ENCODE measurements at regions not wholly inside any gene's neighbourhood (a gene's known extent, or its start where the extent isn't known, plus 50 kb on each side); places are given as distances from the start of the nearest gene placed in this dataset.

- no peak overlapping the region for H3K4me3 ChIP-seq (ENCODE audit: low read length in 2 of 2)
- no peak overlapping the region for H3K27ac ChIP-seq (ENCODE audit: low read depth in 2 of 2, low read length in 2 of 2)
- H3K4me1 ChIP-seq (ENCODE audit: control insufficient read depth in 2 of 2, insufficient read depth in 2 of 2, low read length in 2 of 2) = no peaks in the 10 kb centered on the region
- no peaks in the 10 kb centered on the region for H3K36me3 ChIP-seq (ENCODE audit: control insufficient read depth in 2 of 2, insufficient read depth in 2 of 2, low read length in 2 of 2)
- H3K9me3 ChIP-seq (ENCODE audit: control insufficient read depth in 2 of 2, low read length in 2 of 2) = no peaks in the 10 kb centered on the region
- H3K9ac ChIP-seq (ENCODE audit: low read depth in 1 of 2, low read length in 2 of 2) = no peak overlapping the region
- no peaks in the 10 kb centered on the region for H3K27me3 ChIP-seq (ENCODE audit: control insufficient read depth in 2 of 2, insufficient read depth in 2 of 2, low read length in 2 of 2)
Measured at GRCh38 chr9:79041266-79041665, 530.5 kb upstream of the TLE4 start.

- H3K4me3 ChIP-seq (ENCODE audit: low read length in 2 of 2) = no peak overlapping the region
- H3K9ac ChIP-seq (ENCODE audit: low read depth in 1 of 2, low read length in 2 of 2) = no peak overlapping the region
- H3K4me1 ChIP-seq (ENCODE audit: control insufficient read depth in 2 of 2, insufficient read depth in 2 of 2, low read length in 2 of 2) = no peaks in the 10 kb centered on the region
- H3K27me3 ChIP-seq (ENCODE audit: control insufficient read depth in 2 of 2, insufficient read depth in 2 of 2, low read length in 2 of 2) = no peaks in the 10 kb centered on the region
- no peaks in the 10 kb centered on the region for H3K36me3 ChIP-seq (ENCODE audit: control insufficient read depth in 2 of 2, insufficient read depth in 2 of 2, low read length in 2 of 2)
- no peak overlapping the region for H3K27ac ChIP-seq (ENCODE audit: low read depth in 2 of 2, low read length in 2 of 2)
- H3K9me3 ChIP-seq (ENCODE audit: control insufficient read depth in 2 of 2, low read length in 2 of 2) = no peaks in the 10 kb centered on the region
Measured at GRCh38 chr9:79043916-79044315, 527.8 kb upstream of the TLE4 start.

- Histone ChIP-seq H3K4me3 (ENCODE audit: low read length in 2 of 2) (no peak overlapping the region), H3K9me3 (ENCODE audit: control insufficient read depth in 2 of 2, low read length in 2 of 2) (no peaks in the 10 kb centered on the region), H3K36me3 (ENCODE audit: control insufficient read depth in 2 of 2, insufficient read depth in 2 of 2, low read length in 2 of 2) (no peaks in the 10 kb centered on the region), H3K4me1 (ENCODE audit: control insufficient read depth in 2 of 2, insufficient read depth in 2 of 2, low read length in 2 of 2) (no peaks in the 10 kb centered on the region), H3K27me3 (ENCODE audit: control insufficient read depth in 2 of 2, insufficient read depth in 2 of 2, low read length in 2 of 2) (no peaks in the 10 kb centered on the region), H3K9ac (ENCODE audit: low read depth in 1 of 2, low read length in 2 of 2) (no peak overlapping the region), H3K27ac (ENCODE audit: low read depth in 2 of 2, low read length in 2 of 2) (no peak overlapping the region)
Measured at GRCh38 chr9:79046401-79046800, 525.4 kb upstream of the TLE4 start.

GRCh38 chr9:79049371-79049770 lies 522.4 kb upstream of the TLE4 start:
- Histone ChIP-seq H3K9ac (ENCODE audit: low read depth in 1 of 2, low read length in 2 of 2) (no peak overlapping the region), H3K36me3 (ENCODE audit: control insufficient read depth in 2 of 2, insufficient read depth in 2 of 2, low read length in 2 of 2) (no peaks in the 10 kb centered on the region), H3K4me3 (ENCODE audit: low read length in 2 of 2) (no peak overlapping the region), H3K4me1 (ENCODE audit: control insufficient read depth in 2 of 2, insufficient read depth in 2 of 2, low read length in 2 of 2) (no peaks in the 10 kb centered on the region), H3K27ac (ENCODE audit: low read depth in 2 of 2, low read length in 2 of 2) (no peak overlapping the region), H3K9me3 (ENCODE audit: control insufficient read depth in 2 of 2, low read length in 2 of 2) (no peaks in the 10 kb centered on the region), H3K27me3 (ENCODE audit: control insufficient read depth in 2 of 2, insufficient read depth in 2 of 2, low read length in 2 of 2) (no peaks in the 10 kb centered on the region)

- Histone ChIP-seq H3K4me3 (ENCODE audit: low read length in 2 of 2) (no peak overlapping the region), H3K4me1 (ENCODE audit: control insufficient read depth in 2 of 2, insufficient read depth in 2 of 2, low read length in 2 of 2) (no peaks in the 10 kb centered on the region), H3K27ac (ENCODE audit: low read depth in 2 of 2, low read length in 2 of 2) (no peak overlapping the region), H3K36me3 (ENCODE audit: control insufficient read depth in 2 of 2, insufficient read depth in 2 of 2, low read length in 2 of 2) (no peaks in the 10 kb centered on the region), H3K9me3 (ENCODE audit: control insufficient read depth in 2 of 2, low read length in 2 of 2) (peaks cover 0 to 3% of the 10 kb centered on the region in 2 donors), H3K27me3 (ENCODE audit: control insufficient read depth in 2 of 2, insufficient read depth in 2 of 2, low read length in 2 of 2) (no peaks in the 10 kb centered on the region), H3K9ac (ENCODE audit: low read depth in 1 of 2, low read length in 2 of 2) (no peak overlapping the region)
Measured at GRCh38 chr9:79053598-79053997, 518.2 kb upstream of the TLE4 start.

GRCh38 chr9:79054500-79054899 lies 517.3 kb upstream of the TLE4 start:
- Histone ChIP-seq H3K4me3 (ENCODE audit: low read length in 2 of 2) (no peak overlapping the region), H3K9me3 (ENCODE audit: control insufficient read depth in 2 of 2, low read length in 2 of 2) (peaks cover 0 to 5% of the 10 kb centered on the region in 2 donors), H3K9ac (ENCODE audit: low read depth in 1 of 2, low read length in 2 of 2) (no peak overlapping the region), H3K27ac (ENCODE audit: low read depth in 2 of 2, low read length in 2 of 2) (no peak overlapping the region), H3K36me3 (ENCODE audit: control insufficient read depth in 2 of 2, insufficient read depth in 2 of 2, low read length in 2 of 2) (no peaks in the 10 kb centered on the region), H3K4me1 (ENCODE audit: control insufficient read depth in 2 of 2, insufficient read depth in 2 of 2, low read length in 2 of 2) (no peaks in the 10 kb centered on the region), H3K27me3 (ENCODE audit: control insufficient read depth in 2 of 2, insufficient read depth in 2 of 2, low read length in 2 of 2) (no peaks in the 10 kb centered on the region)

GRCh38 chr9:79056041-79056440 lies 515.7 kb upstream of the TLE4 start:
- H3K9me3 ChIP-seq (ENCODE audit: control insufficient read depth in 2 of 2, low read length in 2 of 2) = peaks cover 0 to 5% of the 10 kb centered on the region in 2 donors
- H3K4me3 ChIP-seq (ENCODE audit: low read length in 2 of 2) = no peak overlapping the region
- H3K27me3 ChIP-seq (ENCODE audit: control insufficient read depth in 2 of 2, insufficient read depth in 2 of 2, low read length in 2 of 2) = no peaks in the 10 kb centered on the region
- no peak overlapping the region for H3K27ac ChIP-seq (ENCODE audit: low read depth in 2 of 2, low read length in 2 of 2)
- no peaks in the 10 kb centered on the region for H3K4me1 ChIP-seq (ENCODE audit: control insufficient read depth in 2 of 2, insufficient read depth in 2 of 2, low read length in 2 of 2)
- H3K36me3 ChIP-seq (ENCODE audit: control insufficient read depth in 2 of 2, insufficient read depth in 2 of 2, low read length in 2 of 2) = no peaks in the 10 kb centered on the region
- no peak overlapping the region for H3K9ac ChIP-seq (ENCODE audit: low read depth in 1 of 2, low read length in 2 of 2)

- Histone ChIP-seq H3K9me3 (ENCODE audit: control insufficient read depth in 2 of 2, low read length in 2 of 2) (peaks cover 0 to 5% of the 10 kb centered on the region in 2 donors), H3K36me3 (ENCODE audit: control insufficient read depth in 2 of 2, insufficient read depth in 2 of 2, low read length in 2 of 2) (no peaks in the 10 kb centered on the region), H3K9ac (ENCODE audit: low read depth in 1 of 2, low read length in 2 of 2) (no peak overlapping the region), H3K4me1 (ENCODE audit: control insufficient read depth in 2 of 2, insufficient read depth in 2 of 2, low read length in 2 of 2) (no peaks in the 10 kb centered on the region), H3K27me3 (ENCODE audit: control insufficient read depth in 2 of 2, insufficient read depth in 2 of 2, low read length in 2 of 2) (no peaks in the 10 kb centered on the region), H3K4me3 (ENCODE audit: low read length in 2 of 2) (no peak overlapping the region), H3K27ac (ENCODE audit: low read depth in 2 of 2, low read length in 2 of 2) (no peak overlapping the region)
Measured at GRCh38 chr9:79057576-79057975, 514.2 kb upstream of the TLE4 start.

- H3K9ac ChIP-seq (ENCODE audit: low read depth in 1 of 2, low read length in 2 of 2) = no peak overlapping the region
- peaks cover 0 to 5% of the 10 kb centered on the region in 2 donors for H3K9me3 ChIP-seq (ENCODE audit: control insufficient read depth in 2 of 2, low read length in 2 of 2)
- no peaks in the 10 kb centered on the region for H3K4me1 ChIP-seq (ENCODE audit: control insufficient read depth in 2 of 2, insufficient read depth in 2 of 2, low read length in 2 of 2)
- no peak overlapping the region for H3K27ac ChIP-seq (ENCODE audit: low read depth in 2 of 2, low read length in 2 of 2)
- no peaks in the 10 kb centered on the region for H3K27me3 ChIP-seq (ENCODE audit: control insufficient read depth in 2 of 2, insufficient read depth in 2 of 2, low read length in 2 of 2)
- no peaks in the 10 kb centered on the region for H3K36me3 ChIP-seq (ENCODE audit: control insufficient read depth in 2 of 2, insufficient read depth in 2 of 2, low read length in 2 of 2)
- H3K4me3 ChIP-seq (ENCODE audit: low read length in 2 of 2) = no peak overlapping the region
Measured at GRCh38 chr9:79060766-79061165, 511.0 kb upstream of the TLE4 start.

- Histone ChIP-seq H3K27ac (ENCODE audit: low read depth in 2 of 2, low read length in 2 of 2) (no peak overlapping the region), H3K4me1 (ENCODE audit: control insufficient read depth in 2 of 2, insufficient read depth in 2 of 2, low read length in 2 of 2) (no peaks in the 10 kb centered on the region)
Measured at GRCh38 chr9:79061752-79062616, 509.8 kb upstream of the TLE4 start.

More at GRCh38 chr9:79061752-79062616, 509.8 kb upstream of the TLE4 start:
- Histone ChIP-seq H3K27me3 (ENCODE audit: control insufficient read depth in 2 of 2, insufficient read depth in 2 of 2, low read length in 2 of 2) (no peaks in the 10 kb centered on the region), H3K9me3 (ENCODE audit: control insufficient read depth in 2 of 2, low read length in 2 of 2) (peaks cover 0 to 5% of the 10 kb centered on the region in 2 donors), H3K36me3 (ENCODE audit: control insufficient read depth in 2 of 2, insufficient read depth in 2 of 2, low read length in 2 of 2) (no peaks in the 10 kb centered on the region), H3K4me3 (ENCODE audit: low read length in 2 of 2) (no peak overlapping the region), H3K9ac (ENCODE audit: low read depth in 1 of 2, low read length in 2 of 2) (no peak overlapping the region)

Measured in mucosa of rectum (tissue), 2 donors.